ENCODE measurements at regions not wholly inside any gene's neighbourhood (a gene's known extent, or its start where the extent isn't known, plus 50 kb on each side); places are given as distances from the start of the nearest gene placed in this dataset.
"Not testable (repeated sequence)": the region's sequence is repeated elsewhere in the genome, so short reads cannot be mapped to it uniquely, and the experiment has no call there.

DNA sequence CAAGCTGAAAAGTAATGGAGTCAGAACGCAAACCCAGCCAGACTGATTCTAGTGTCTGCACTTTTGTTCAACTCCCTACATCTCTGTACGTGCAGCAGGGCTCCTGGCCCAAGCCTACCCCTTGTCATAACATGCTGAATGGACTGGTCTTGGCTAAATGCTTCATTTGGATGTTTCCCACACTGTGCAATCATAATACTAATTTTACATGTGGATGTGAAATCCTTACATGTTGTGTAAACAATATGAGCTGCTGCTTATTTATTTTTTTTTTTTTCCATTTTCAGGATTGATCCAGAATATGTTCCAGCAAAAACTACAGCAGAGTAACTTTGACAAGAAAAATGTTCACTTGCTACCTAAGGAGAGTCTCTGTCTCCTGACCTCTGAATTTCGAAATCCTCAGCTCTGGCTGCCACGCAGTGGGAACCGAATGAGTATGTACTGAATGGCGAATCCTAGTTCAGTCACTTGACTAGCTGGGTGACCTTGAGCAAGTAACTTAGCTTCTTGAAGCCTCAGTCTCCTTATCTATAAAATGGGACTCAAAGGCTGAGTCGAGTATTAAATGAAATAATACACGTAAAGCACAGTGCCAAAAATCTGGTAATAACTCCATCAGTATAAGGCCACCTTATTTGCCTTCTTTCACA lies 133.4 kb downstream of the EHF start:
- DNase-seq (ENCODE audit: low read depth), result no peak

GRCh38 chr11:34750692-34751405 lies 130.0 kb downstream of the EHF start:
- no peak for DNase-seq (ENCODE audit: low read depth)

DNA sequence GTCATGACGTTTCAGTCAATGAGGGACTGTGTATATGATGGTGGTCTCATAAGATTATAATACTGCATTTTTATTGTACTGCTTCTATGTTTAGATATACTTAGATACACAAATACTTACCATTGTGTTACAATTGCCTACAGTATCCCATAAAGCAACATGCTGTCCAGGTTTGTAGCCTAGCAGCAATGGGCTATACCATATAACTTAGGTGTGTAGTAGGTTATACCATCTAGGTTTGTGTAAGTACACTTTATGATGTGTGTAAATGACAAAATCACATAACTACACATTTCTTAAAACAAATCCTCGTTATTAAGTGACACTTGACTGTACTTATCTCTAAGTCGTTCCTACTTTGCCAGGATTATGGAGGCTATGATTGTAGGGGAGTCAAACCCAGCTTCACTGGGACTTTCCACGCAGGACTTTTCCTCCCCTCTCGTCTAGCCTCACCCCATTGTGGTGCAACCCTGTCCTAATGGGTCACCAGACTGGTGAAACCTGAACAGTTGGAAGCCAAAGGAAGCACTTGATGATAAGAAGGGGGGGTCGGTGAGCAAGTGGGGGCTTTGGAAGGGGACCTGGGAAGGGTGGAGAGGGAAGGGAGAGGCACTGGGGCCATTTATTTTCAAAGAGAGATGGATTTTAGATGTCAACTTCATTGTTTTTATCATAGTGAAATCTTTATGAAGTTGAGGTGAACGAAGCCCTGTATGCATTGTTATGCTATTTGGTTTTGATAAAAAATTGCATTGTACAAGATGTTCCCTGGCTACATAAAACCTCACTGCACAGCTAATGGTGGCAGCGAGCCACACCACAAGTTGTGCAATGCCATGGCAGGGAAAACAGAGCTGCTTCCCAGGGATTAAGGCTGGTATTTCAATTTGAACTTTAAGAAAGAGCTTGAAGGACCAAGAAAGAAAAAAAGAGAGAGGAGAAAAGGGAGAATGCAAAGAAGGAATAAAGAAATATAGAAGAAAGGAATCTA lies 129.1 kb downstream of the EHF start:
- peak; percentile 73 for DNase-seq (ENCODE audit: low read depth)

- no peak for DNase-seq (ENCODE audit: low read depth)
Measured at GRCh38 chr11:34748036-34748435, 127.1 kb downstream of the EHF start.

DNA sequence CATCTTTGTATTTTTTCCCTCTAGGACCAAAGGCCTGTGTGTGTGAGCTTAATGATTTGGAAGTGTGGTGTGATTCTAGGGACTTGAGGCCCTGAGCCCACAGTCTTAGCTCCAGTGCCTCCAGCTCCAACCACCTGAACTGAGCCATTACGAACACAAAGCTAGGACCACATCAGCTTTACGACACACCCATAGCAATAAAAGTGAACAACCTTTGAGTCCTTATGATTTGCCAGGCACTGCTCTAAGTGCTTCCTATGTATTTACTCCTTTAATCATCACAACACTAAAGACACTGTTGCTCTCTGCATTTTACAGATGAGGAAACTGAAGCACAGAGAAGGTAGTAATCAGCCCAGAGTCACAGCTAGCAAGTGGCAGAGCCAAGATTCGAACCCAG lies 126.4 kb downstream of the EHF start:
- DNase-seq (ENCODE audit: low read depth), result no peak

- DNase-seq (ENCODE audit: low read depth), result no peak
Measured at GRCh38 chr11:34745195-34745594, 124.3 kb downstream of the EHF start.

- no peak for DNase-seq (ENCODE audit: low read depth)
Measured at GRCh38 chr11:34744511-34744910, 123.6 kb downstream of the EHF start.

GRCh38 chr11:34738237-34738636 lies 117.3 kb downstream of the EHF start:
- no peak for DNase-seq (ENCODE audit: low read depth)

DNA sequence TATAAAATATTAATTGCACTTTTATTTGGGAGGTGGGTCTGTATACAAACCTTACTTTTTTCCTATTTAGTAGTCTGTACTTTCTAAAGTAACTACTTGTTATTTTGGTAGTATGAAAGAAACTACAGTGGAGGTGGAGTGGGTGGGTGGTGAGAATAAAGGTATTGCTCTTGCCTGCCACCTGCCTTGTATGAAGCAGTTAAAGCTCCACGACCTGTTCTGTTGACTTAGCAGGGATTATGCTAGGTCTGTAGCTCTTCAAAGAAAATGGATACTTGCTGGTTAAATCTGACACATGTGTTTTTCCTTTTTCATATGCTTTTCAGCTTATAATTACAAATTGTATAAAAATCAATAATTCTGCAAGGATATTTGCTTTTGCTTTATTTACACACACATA lies 111.9 kb downstream of the EHF start:
- no peak for DNase-seq (ENCODE audit: low read depth)

DNA sequence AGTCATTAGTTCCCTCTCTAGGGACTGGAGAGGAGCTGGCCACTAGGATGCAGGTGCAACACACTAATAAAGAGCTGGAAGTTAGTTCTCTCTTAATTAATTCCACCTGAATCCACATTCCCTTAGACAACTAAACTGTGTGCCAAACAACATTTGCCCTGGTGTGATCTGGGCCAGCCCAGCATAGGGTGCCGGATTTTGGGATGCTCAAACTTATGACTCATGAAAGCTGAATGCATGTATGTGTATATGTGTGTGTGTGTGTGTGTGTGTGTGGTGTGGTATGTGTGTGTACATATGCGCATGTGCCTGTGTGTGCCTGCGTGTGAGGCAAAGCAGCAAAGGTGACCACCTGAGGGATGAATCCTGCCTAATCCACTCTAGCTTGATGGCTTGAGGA lies 110.7 kb downstream of the EHF start:
- DNase-seq (ENCODE audit: low read depth), result no peak

DNA sequence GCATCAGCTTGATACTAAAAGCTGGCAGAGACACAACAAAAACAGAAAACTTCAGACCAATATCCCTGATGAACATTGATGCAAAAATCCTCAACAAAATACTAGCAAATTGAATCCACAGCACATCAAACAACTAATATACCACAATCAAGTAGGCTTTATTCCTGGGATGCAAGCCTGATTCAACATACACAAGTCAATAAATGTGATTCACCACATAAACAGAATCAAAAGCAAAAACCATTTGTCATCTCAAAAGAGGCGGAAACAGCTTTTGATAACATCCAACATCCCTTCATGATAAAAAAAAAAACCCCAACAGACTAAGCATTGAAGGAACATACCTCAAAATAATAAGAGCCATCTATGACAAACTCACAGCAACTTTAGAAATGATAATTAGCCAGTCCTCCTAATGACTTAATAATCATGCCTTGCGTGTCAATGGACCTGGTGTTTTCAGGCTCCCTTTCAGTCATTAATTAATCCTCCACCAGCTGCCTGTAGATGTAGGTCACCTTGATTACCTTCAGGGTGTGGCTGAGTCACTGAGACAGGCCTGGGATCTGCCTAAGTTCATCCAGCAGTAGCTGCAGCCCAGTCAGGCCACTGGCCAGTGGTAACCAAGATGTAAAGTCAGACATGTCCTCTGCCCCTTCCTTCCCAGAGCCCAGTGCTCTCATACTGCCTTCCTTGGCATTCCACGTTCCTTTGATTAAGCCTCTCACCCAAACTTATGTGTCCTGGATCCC lies 109.8 kb downstream of the EHF start:
- no peak for DNase-seq (ENCODE audit: low read depth)

DNA sequence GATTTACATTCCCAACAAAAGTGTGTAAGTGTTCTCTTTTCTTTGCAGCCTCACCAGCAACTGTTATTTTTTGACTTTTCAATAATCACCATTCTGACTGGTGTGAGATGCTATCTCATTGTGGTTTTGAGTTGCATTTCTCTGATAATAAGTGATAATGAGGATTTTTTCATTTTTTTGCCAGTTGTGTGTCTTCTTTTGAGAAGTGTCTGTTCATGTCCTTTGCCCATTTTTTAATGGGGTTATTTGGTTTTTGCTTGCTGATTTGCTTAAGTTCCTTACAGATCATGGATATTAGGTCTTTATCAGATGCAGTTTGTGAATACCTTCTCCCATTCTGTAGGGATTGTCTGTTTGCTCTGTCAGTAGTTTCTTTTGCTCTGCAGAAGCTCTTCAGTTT lies 107.7 kb downstream of the EHF start:
- DNase-seq (ENCODE audit: low read depth), result no peak

- DNase-seq (ENCODE audit: low read depth), result no peak
Measured at GRCh38 chr11:34727228-34727737, 106.4 kb downstream of the EHF start.

- no peak for DNase-seq (ENCODE audit: low read depth)
Measured at GRCh38 chr11:34724973-34725372, 104.1 kb downstream of the EHF start.

- no peak for DNase-seq (ENCODE audit: low read depth)
Measured at GRCh38 chr11:34721646-34722045, 100.8 kb downstream of the EHF start.

DNA sequence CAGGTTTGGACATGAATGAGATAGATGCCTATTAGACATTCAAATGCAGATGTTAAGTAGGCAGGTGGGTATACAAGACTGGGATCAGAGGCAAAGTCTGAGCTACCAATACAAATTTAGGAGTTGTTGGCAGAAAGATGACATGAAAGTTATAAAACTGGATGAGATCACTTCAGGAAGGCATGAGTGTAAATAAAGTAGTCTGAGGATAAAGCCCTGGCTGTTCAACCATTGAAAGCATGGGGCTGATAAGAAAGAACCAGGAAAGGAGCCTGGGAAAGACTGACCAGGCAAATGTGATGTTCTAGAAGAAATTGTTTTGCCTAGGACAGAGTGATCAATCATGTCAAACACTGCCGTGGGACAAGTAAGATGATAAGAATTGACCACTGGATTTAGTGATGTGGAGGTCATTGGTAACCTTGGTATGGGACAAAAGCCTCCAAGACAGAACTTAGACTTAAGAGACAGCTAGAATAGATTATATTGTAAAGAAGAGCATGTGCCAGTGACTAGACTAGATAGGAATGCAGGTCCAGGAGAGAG lies 98.5 kb downstream of the EHF start:
- no peak for DNase-seq (ENCODE audit: low read depth)

DNA sequence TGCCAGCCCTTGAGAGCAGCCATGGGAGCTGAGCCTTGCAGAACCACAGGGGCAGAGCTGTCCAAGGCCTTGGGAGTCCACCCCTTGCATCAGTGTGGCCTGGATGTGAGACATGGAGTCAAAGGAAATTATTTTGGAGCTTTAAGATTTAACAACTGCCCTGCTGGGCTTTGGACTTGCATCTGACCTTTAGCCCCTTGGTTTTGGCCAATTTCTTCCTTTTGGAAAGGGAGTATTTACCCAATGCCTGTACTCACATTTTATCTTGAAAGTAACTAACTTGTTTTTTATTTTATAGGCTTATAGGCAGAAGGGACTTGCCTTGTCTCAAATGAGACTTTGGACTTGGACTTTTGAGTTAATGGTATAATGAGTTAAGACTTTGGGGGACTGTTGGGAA lies 92.7 kb downstream of the EHF start:
- DNase-seq (ENCODE audit: low read depth), result not testable (repeated sequence)

Measured in non-pigmented ciliary epithelial cell (primary cell).